ENCODE measurements at regions not wholly inside any gene's neighbourhood (a gene's known extent, or its start where the extent isn't known, plus 50 kb on each side); places are given as distances from the start of the nearest gene placed in this dataset.

DNA sequence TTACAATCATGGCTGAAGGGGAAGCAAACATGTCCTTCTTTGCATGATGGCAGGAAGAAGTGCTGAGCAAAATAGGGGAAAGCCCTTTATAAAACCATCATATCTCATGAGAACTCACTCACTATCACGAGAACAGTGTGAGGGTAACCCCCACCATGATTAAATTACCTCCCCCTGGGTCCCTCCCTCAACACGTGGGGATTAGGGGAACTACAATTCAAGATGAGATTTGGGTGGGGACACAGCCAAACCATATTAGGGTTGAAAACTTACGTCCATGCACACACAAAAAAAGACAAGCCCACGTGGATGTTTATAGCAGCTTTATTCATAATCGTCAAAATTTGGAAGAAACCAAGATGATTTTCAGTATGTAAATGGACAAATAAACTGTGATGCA, 72.3 kb downstream of the RPL22L1 start:
- TF ChIP-seq, protein P1, sequence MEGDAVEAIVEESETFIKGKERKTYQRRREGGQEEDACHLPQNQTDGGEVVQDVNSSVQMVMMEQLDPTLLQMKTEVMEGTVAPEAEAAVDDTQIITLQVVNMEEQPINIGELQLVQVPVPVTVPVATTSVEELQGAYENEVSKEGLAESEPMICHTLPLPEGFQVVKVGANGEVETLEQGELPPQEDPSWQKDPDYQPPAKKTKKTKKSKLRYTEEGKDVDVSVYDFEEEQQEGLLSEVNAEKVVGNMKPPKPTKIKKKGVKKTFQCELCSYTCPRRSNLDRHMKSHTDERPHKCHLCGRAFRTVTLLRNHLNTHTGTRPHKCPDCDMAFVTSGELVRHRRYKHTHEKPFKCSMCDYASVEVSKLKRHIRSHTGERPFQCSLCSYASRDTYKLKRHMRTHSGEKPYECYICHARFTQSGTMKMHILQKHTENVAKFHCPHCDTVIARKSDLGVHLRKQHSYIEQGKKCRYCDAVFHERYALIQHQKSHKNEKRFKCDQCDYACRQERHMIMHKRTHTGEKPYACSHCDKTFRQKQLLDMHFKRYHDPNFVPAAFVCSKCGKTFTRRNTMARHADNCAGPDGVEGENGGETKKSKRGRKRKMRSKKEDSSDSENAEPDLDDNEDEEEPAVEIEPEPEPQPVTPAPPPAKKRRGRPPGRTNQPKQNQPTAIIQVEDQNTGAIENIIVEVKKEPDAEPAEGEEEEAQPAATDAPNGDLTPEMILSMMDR (conservative IDR thresholded peaks at IDR 0.05) = no peak
- no peak for TF ChIP-seq ZFX (IDR thresholded peaks at IDR 0.05)
- H3K27ac ChIP-seq = no peak overlapping the region

DNA sequence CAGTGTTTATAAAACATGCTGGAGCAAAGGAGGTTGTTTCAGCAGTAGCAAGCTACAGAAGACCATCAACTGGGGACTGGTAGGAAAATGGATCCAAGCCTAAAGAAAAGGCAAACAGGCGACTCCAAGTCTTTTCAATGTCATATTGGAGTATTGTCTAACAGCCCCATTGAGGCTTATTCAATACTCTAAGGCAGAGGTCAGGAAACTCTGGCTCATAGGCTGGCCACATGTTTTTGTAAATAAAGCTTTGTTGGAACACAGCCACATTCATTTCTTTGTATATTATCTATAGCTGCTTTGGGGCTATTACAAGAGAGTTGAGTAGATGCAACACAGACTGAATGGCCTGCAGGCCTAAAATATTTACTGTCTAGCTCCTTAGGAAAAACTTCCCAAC, 77.5 kb downstream of the RPL22L1 start:
- TF ChIP-seq, protein P1 (conservative IDR thresholded peaks at IDR 0.05) = no peak
- no peak for TF ChIP-seq ZFX (IDR thresholded peaks at IDR 0.05)
- no peak overlapping the region for H3K27ac ChIP-seq

DNA sequence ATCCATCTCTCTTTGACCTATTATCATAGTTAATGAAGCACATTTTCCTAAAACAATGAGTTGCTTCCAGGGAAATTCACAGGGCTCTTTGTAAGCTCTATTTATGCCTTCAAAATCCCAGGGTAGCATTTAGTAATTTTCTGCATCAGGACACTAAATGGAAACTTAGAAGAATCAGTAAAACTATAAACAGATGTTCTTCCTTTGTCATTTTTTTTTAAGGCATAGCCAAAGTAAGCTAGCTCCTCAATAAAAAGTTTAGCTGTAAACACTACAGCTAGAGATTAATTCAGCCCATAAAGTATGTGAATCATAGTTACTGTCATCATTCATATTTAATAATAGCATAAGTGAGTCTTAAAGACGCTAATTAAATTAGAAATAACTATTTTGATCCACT, 79.3 kb downstream of the RPL22L1 start:
- TF ChIP-seq, protein P1 (conservative IDR thresholded peaks at IDR 0.05) = no peak
- no peak for TF ChIP-seq ZFX (IDR thresholded peaks at IDR 0.05)
- H3K27ac ChIP-seq = no peak overlapping the region

DNA sequence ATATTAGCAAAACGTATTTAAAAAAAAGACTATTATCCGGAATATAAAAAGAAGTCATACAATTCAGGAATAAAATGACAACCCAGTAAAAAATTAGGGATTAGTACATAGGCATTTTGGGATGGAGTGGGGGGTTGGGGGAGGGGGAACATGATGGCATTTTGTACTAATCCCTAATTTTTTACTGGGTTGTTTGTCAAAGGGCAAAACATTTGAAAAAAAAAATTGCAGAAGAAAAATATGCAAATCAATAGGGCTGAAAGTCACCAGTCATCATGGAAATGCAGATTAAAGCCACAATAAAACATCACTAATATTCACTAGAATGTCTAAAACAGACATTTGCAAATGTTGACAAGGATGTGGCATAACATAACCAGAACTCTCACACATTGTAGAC, 82.5 kb downstream of the RPL22L1 start:
- no peak overlapping the region for H3K27ac ChIP-seq
- TF ChIP-seq, protein P1 (conservative IDR thresholded peaks at IDR 0.05) = no peak

DNA sequence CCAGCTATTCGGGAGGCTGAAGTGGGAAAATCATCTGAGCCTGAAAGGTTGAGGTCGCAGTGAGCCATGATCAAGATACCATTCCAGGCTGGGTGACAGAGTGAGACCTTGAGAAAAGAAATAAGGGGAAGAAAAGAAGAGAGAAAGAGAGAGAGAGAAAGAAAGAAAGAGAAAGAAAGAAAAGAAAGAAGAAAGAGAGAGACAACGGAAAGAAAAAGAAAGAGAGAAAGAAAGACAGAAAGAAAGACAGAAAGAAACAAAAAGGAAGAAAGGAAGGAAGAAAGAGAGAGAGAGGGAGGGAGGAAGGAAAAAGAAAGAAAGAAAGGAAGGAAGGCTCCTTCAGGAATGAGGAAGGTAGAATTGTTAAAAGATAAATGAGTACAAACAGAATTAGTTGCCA, 84.5 kb downstream of the RPL22L1 start:
- H3K27ac ChIP-seq = no peak overlapping the region
- no peak for TF ChIP-seq ZFX (IDR thresholded peaks at IDR 0.05)
- TF ChIP-seq, protein P1 (conservative IDR thresholded peaks at IDR 0.05) = no peak

DNA sequence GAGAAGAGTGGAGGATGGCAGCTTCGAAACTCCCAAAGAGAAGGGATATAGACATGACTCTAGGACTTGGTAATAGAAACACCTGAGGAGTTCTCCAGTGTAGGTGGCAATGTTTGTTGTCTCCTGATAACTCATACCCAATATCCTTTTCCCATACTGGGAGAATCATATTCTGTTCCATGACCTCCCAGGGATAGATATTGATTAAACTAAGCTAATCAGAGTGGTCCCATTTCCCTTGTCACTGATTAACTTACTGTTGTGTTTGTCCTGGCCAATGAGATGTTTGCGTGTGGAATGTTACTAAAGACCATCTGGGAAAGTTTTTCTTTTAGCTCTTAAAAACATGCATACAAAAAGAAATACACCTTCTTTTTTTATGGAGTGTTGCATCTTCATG, 85.6 kb downstream of the RPL22L1 start:
- no peak overlapping the region for H3K27ac ChIP-seq
- TF ChIP-seq, protein P1 (conservative IDR thresholded peaks at IDR 0.05) = no peak
- no peak for TF ChIP-seq ZFX (IDR thresholded peaks at IDR 0.05)

DNA sequence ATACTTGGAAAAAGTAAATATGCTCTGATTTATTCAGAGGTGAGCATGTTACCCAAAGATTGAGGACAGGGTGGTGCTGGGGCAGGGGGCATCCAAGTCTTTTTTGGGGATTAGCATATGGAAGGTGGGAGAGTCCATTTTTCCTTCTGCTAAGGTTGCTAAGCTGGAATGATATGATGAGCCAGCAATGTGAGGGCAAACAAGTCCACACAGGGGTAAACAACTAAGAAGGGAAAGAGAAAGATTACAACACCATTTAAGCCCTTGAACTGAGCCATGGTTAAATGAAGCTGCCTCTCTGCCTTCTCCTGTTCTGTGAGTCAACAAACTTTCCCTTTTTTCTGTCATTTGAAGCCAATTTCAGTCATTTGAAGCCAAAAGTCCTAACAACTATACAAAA, 89.0 kb downstream of the RPL22L1 start:
- H3K27ac ChIP-seq = no peak overlapping the region
- TF ChIP-seq ZFX (IDR thresholded peaks at IDR 0.05) = no peak
- TF ChIP-seq, protein P1 (conservative IDR thresholded peaks at IDR 0.05) = no peak
